Endothelial cell (in vitro differentiated cells): ENCODE measurements at regions not wholly inside any gene's neighbourhood (a gene's known extent, or its start where the extent isn't known, plus 50 kb on each side); places are given as distances from the start of the nearest gene placed in this dataset.

Source experiments
- DNase-seq: peaks from one replicate; pipeline ENCODE4 v3.0.0; 2021; ENCODE audit warnings: low spot score
- H3K27ac Mint-ChIP-seq: one replicate; pipeline ENCODE4 v1.8.0; 2021; ENCODE audit warnings: mixed read lengths, inconsistent platforms; ENCODE audit not compliant: unreplicated experiment
- H3K27me3 Mint-ChIP-seq: one replicate; pipeline ENCODE4 v1.8.0; 2021; ENCODE audit warnings: mild to moderate bottlenecking, moderate library complexity, mixed read lengths, inconsistent platforms; ENCODE audit not compliant: unreplicated experiment
- H3K36me3 Mint-ChIP-seq: one replicate; pipeline ENCODE4 v1.8.0; 2021; ENCODE audit warnings: mild to moderate bottlenecking, low read depth, mixed read lengths, inconsistent platforms; ENCODE audit not compliant: unreplicated experiment
- H3K4me1 Mint-ChIP-seq: one replicate; pipeline ENCODE4 v1.8.0; 2021; ENCODE audit warnings: mild to moderate bottlenecking, mixed read lengths, inconsistent platforms; ENCODE audit not compliant: unreplicated experiment
- H3K4me3 Mint-ChIP-seq: one replicate; pipeline ENCODE4 v1.8.0; 2021; ENCODE audit warnings: mild to moderate bottlenecking, mixed read lengths, inconsistent platforms; ENCODE audit not compliant: unreplicated experiment
- H3K9me3 Mint-ChIP-seq: one replicate; pipeline ENCODE4 v1.8.0; 2021; ENCODE audit warnings: mixed read lengths, inconsistent platforms; ENCODE audit not compliant: unreplicated experiment
- TF ChIP-seq, protein P1 (sequence below): fragments of 200-600 bp; sonication (generic); IDR thresholded peaks from one replicate; pipeline ENCODE4 v1.5.0; 2021; ENCODE audit warnings: antibody characterized with exemption; ENCODE audit not compliant: unreplicated experiment

DNA sequence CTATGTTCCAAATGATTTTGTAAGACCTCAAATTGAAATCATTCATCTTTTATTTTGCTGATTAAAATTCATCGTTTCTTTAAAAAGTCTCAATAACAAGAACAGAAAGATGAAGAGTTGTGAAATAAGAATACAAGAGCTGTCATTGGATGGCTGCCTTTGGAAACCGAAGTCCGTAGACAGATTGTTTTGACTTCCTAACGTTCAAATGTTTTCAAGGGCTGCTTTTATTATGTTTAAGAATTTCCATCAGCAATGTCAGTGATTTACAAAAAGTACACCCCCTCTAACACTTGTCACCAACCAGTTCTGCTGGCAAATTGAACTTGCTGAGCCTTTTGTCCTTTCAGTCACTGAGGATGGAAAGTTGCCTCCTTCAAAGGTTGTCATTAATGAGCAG lies 89.6 kb downstream of the KCNE4 start:
- no peak for DNase-seq
- Mint-ChIP-seq H3K36me3 (no peaks in the 10 kb centered on the region), H3K27me3 (peaks cover 2% of the 10 kb centered on the region), H3K27ac (no peak overlapping the region), H3K4me1 (no peaks in the 10 kb centered on the region), H3K4me3 (no peak overlapping the region), H3K9me3 (no peaks in the 10 kb centered on the region)
- TF ChIP-seq, protein P1, sequence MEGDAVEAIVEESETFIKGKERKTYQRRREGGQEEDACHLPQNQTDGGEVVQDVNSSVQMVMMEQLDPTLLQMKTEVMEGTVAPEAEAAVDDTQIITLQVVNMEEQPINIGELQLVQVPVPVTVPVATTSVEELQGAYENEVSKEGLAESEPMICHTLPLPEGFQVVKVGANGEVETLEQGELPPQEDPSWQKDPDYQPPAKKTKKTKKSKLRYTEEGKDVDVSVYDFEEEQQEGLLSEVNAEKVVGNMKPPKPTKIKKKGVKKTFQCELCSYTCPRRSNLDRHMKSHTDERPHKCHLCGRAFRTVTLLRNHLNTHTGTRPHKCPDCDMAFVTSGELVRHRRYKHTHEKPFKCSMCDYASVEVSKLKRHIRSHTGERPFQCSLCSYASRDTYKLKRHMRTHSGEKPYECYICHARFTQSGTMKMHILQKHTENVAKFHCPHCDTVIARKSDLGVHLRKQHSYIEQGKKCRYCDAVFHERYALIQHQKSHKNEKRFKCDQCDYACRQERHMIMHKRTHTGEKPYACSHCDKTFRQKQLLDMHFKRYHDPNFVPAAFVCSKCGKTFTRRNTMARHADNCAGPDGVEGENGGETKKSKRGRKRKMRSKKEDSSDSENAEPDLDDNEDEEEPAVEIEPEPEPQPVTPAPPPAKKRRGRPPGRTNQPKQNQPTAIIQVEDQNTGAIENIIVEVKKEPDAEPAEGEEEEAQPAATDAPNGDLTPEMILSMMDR, result no peak

GRCh38 chr2:223142118-223142517 lies 90.1 kb downstream of the KCNE4 start:
- no peaks in the 10 kb centered on the region for H3K9me3 Mint-ChIP-seq
- no peak for DNase-seq
- H3K4me3 Mint-ChIP-seq, result no peak overlapping the region
- peaks cover 2% of the 10 kb centered on the region for H3K27me3 Mint-ChIP-seq
- no peaks in the 10 kb centered on the region for H3K4me1 Mint-ChIP-seq
- TF ChIP-seq, protein P1, result no peak
- no peak overlapping the region for H3K27ac Mint-ChIP-seq
- H3K36me3 Mint-ChIP-seq, result no peaks in the 10 kb centered on the region

GRCh38 chr2:223147431-223147830 lies 95.4 kb downstream of the KCNE4 start:
- DNase-seq, result no peak
- Mint-ChIP-seq H3K4me1 (peaks cover 7% of the 10 kb centered on the region), H3K27me3 (no peaks in the 10 kb centered on the region), H3K9me3 (no peaks in the 10 kb centered on the region), H3K27ac (no peak overlapping the region), H3K4me3 (no peak overlapping the region), H3K36me3 (no peaks in the 10 kb centered on the region)
- TF ChIP-seq, protein P1, result no peak

GRCh38 chr2:223148516-223148915 lies 96.5 kb downstream of the KCNE4 start:
- Mint-ChIP-seq H3K27me3 (no peaks in the 10 kb centered on the region), H3K4me1 (peaks cover 7% of the 10 kb centered on the region), H3K4me3 (no peak overlapping the region), H3K36me3 (no peaks in the 10 kb centered on the region), H3K9me3 (no peaks in the 10 kb centered on the region), H3K27ac (no peak overlapping the region)
- no peak for DNase-seq
- TF ChIP-seq, protein P1, result no peak

- Mint-ChIP-seq H3K4me1 (peaks cover 2% of the 10 kb centered on the region), H3K27me3 (no peaks in the 10 kb centered on the region), H3K27ac (no peak overlapping the region), H3K9me3 (no peaks in the 10 kb centered on the region), H3K4me3 (no peak overlapping the region), H3K36me3 (no peaks in the 10 kb centered on the region)
- no peak for DNase-seq
- TF ChIP-seq, protein P1, result no peak
These were observed 104.0 kb downstream of the KCNE4 start for GRCh38 chr2:223155956-223156355.
